Endothelial cell of umbilical vein (primary cell): ENCODE measurements at regions not wholly inside any gene's neighbourhood (a gene's known extent, or its start where the extent isn't known, plus 50 kb on each side); places are given as distances from the start of the nearest gene placed in this dataset.

Experiments
- BruUV-seq: library from RNA; stranded (reverse); fragments of 400-500 nt; replicated peaks from 2 replicates; lab custom pipeline; 2021; lab: Mats Ljungman, UMichigan
- CTCF ChIA-PET: fragments of 300-600, 350-600 bp; sonication (Branson Sonifier 250); formaldehyde crosslinking; loops from one replicate; lab custom pipeline; 2021; ENCODE audit warnings: antibody characterized with exemption, inconsistent platforms; lab: Charles Lee
- POLR2A ChIA-PET: fragments of 300-600, 350-600 bp; sonication (Branson Sonifier 250); formaldehyde crosslinking; loops from one replicate; lab custom pipeline; 2021; ENCODE audit warnings: antibody characterized with exemption, inconsistent platforms; lab: Charles Lee
- DNase-seq: peaks from one replicate; pipeline ENCODE4 v3.0.0-alpha.2; 2011; ENCODE audit warnings: low read depth, low spot score
- FAIRE-seq: peaks from 2 replicates; lab custom pipeline; 2011; peaks lifted over from hg19 to GRCh38; lab: Jason Lieb, UNC
- H2AFZ ChIP-seq: 2 replicates; pipeline ENCODE4 v1.6.0; 2012; ENCODE audit warnings: low read depth, low read length, control low read depth, inconsistent platforms
- H3K27ac ChIP-seq: 2 replicates; pipeline ENCODE4 v1.5.1; 2011; ENCODE audit warnings: low read depth, mild to moderate bottlenecking, control low read depth, low read length, moderate library complexity; ENCODE audit not compliant: insufficient read depth
- H3K27me3 ChIP-seq, 2 experiments: 2 replicates each; pipeline versions ENCODE4 v1.6.0 to v1.6.1; 2011; ENCODE audit warnings: low read length in 2 of 2, mixed read lengths in 1 of 2; ENCODE audit not compliant: control insufficient read depth in 2 of 2, insufficient read depth in 2 of 2
- H3K36me3 ChIP-seq, 2 experiments: 2 replicates in 1 of 2; 3 replicates in 1 of 2; pipeline ENCODE4 v1.5.1; 2011; ENCODE audit warnings: low read length in 2 of 2, mild to moderate bottlenecking in 1 of 2, moderate library complexity in 1 of 2; ENCODE audit not compliant: control insufficient read depth in 2 of 2, insufficient read depth in 2 of 2; ENCODE audit errors: extremely low read depth in 1 of 2
- H3K4me1 ChIP-seq: 3 replicates; pipeline ENCODE4 v1.5.1; 2011; ENCODE audit warnings: mild to moderate bottlenecking, low read length; ENCODE audit not compliant: control insufficient read depth, insufficient read depth; ENCODE audit errors: extremely low read depth
- H3K4me2 ChIP-seq: 2 replicates; pipeline ENCODE4 v1.6.1; 2011; ENCODE audit warnings: low read length, control low read depth, mixed read lengths; ENCODE audit not compliant: insufficient read depth
- H3K4me3 ChIP-seq, 3 experiments: fragments of 200-600 bp in 1 of 3; sonication (generic), shearing (Covaris generic) in 1 of 3; replicated peaks in 1 of 3; 2 replicates each; pipeline ENCODE4 v1.5.1; 2011 to 2016; ENCODE audit warnings: control low read depth in 3 of 3, low read length in 3 of 3, mild to moderate bottlenecking in 2 of 3, inconsistent platforms in 1 of 3, low read depth in 1 of 3, moderate library complexity in 1 of 3; ENCODE audit not compliant: insufficient read depth in 1 of 3
- H3K79me2 ChIP-seq: 2 replicates; pipeline ENCODE4 v1.6.0; 2012; ENCODE audit warnings: low read length, inconsistent platforms; ENCODE audit not compliant: control insufficient read depth, insufficient read depth
- H3K9ac ChIP-seq: replicated peaks from 2 replicates; pipeline ENCODE3; 2011; ENCODE audit warnings: low read length, control low read depth; ENCODE audit not compliant: insufficient read depth; ENCODE audit errors: extremely low read depth
- H3K9me1 ChIP-seq: replicated peaks from 3 replicates; pipeline ENCODE4 v1.6.0; 2011; ENCODE audit warnings: mild to moderate bottlenecking, low read length; ENCODE audit not compliant: control insufficient read depth, insufficient read depth; ENCODE audit errors: extremely low read depth
- H3K9me3 ChIP-seq: replicated peaks from 2 replicates; pipeline ENCODE4 v1.5.1; 2012; ENCODE audit warnings: low read length, inconsistent platforms; ENCODE audit not compliant: control insufficient read depth, insufficient read depth
- H4K20me1 ChIP-seq: replicated peaks from 2 replicates; pipeline ENCODE3; 2011; ENCODE audit warnings: mild to moderate bottlenecking, low read length; ENCODE audit not compliant: control insufficient read depth, insufficient read depth; ENCODE audit errors: extremely low read depth
- CTCF ChIP-seq, 2 donors: IDR thresholded peaks; 1 replicate in 1 of 2; 2 replicates in 1 of 2; pipeline ENCODE4 v1.5.1; 2011; ENCODE audit warnings: low read length in 2 of 2, mild to moderate bottlenecking in 2 of 2, moderate library complexity in 2 of 2, control low read depth in 1 of 2, inconsistent platforms in 1 of 2, low read depth in 1 of 2; ENCODE audit not compliant: insufficient read depth in 1 of 2; ENCODE audit errors: extremely low read depth in 1 of 2
- EZH2 ChIP-seq: IDR thresholded peaks from 2 replicates; pipeline ENCODE4 v1.6.1; 2012; ENCODE audit warnings: borderline replicate concordance, low read depth, mild to moderate bottlenecking, moderate library complexity, low read length, inconsistent platforms; ENCODE audit not compliant: severe bottlenecking
- FOS ChIP-seq: IDR thresholded peaks from 2 replicates; pipeline ENCODE4 v1.6.1; 2011; ENCODE audit warnings: mild to moderate bottlenecking, low read length, moderate library complexity, borderline replicate concordance; ENCODE audit not compliant: insufficient read depth
- JUN ChIP-seq: IDR thresholded peaks from 2 replicates; pipeline ENCODE4 v1.6.1; 2011; ENCODE audit warnings: borderline replicate concordance, low read depth; ENCODE audit not compliant: insufficient read length, insufficient read depth
- MAX ChIP-seq: IDR thresholded peaks from 2 replicates; pipeline ENCODE4 v1.6.1; 2011; ENCODE audit not compliant: insufficient read depth, insufficient read length
- MYC ChIP-seq: IDR thresholded peaks from one replicate; pipeline ENCODE4 v1.6.1; 2011; ENCODE audit warnings: mild to moderate bottlenecking, low read depth, low read length
- POLR2A ChIP-seq: IDR thresholded peaks from 2 replicates; pipeline ENCODE4 v1.6.1; 2012; ENCODE audit warnings: low read depth, mild to moderate bottlenecking, control low read depth, low read length
- dilution Hi-C: fragments of 300-500 bp; cut with MboI; formaldehyde crosslinking; loops from one replicate; pipeline ENCODE4 v1.15.0; 2019; ENCODE audit warnings: low sequenced_read_pairs; ENCODE audit not compliant: extremely low pct_ligation_motif_present
- intact Hi-C: fragments of 100-400 bp; cut with micrococcal nuclease; formaldehyde crosslinking; loops from one replicate; pipeline ENCODE4 v1.10.0; 2022

DNA sequence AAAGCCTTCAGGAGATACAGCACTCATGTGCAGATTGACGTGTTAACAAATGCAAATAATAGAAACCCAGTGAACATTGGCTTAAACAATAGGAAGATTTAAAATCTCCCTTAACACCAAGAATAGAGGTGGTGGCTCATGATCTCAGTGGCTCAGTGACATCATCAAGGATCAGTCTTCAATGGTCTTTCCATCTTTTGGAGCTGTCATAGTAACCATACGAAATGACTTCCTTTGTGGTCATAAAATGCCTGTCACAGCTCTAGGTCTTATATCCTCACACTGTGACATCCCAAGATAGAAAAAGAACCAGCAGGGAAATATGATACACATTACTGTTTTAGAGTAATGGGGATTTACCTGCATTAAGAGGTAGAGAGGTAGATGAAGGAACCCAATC, 59.6 kb upstream of the ACKR3 start:
- intact Hi-C loops (loop anchor here (5.0 kb wide), 2 partner anchors 158 to 317 kb away; no protein-coding TSS in a partner anchor), dilution Hi-C loops (no loop called here)
- H3K4me3 ChIP-seq, result no peak overlapping the region
- H3K9me1 ChIP-seq, result no peaks in the 10 kb centered on the region
- H3K79me2 ChIP-seq, result no peaks in the 10 kb centered on the region
- no peak overlapping the region for H3K9ac ChIP-seq
- H3K9me3 ChIP-seq, result no peaks in the 10 kb centered on the region
- H4K20me1 ChIP-seq, result no peaks in the 10 kb centered on the region
- H2AFZ ChIP-seq, result no peak overlapping the region
- H3K27ac ChIP-seq, result no peak overlapping the region
- DNase-seq, result no peak
- H3K4me1 ChIP-seq, result peaks cover 25% of the 10 kb centered on the region
- BruUV-seq, result no TSS peak
- no peak for FAIRE-seq
- CTCF ChIA-PET, result interaction anchor here (1.3 to 1.5 kb wide), 2 partner anchors 517 to 551 kb away, joined by 4 to 5 read pairs; no protein-coding TSS in a partner anchor
- peaks cover 2 to 9% of the 10 kb centered on the region in 2 experiments for H3K27me3 ChIP-seq
- POLR2A ChIA-PET, result no interaction called here
- H3K4me2 ChIP-seq, result no peak overlapping the region
- H3K36me3 ChIP-seq, result no peaks in the 10 kb centered on the region
- no peak for TF ChIP-seq FOS

DNA sequence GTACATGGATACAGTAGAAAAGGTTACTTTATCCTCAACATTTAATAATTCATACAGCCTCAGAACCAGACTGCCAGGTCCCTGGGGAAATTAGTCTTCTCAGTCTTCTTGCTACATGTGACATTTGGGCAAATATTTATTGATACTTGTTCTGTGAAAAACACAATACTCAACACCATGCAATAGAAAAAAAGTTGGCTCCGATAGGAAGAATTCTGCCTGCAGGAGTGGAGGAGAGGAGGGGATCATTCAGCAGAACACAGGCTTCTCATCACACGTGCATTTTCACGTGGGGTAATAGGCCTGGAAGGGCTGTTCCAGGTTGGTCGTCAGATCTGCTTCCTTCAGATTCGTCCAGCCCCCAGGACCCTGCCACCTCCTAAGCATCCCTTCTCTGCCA, 58.4 kb upstream of the ACKR3 start:
- peaks cover 25% of the 10 kb centered on the region for H3K4me1 ChIP-seq
- H3K9me1 ChIP-seq, result no peaks in the 10 kb centered on the region
- no peak for FAIRE-seq
- H3K9ac ChIP-seq, result no peak overlapping the region
- no peaks in the 10 kb centered on the region for H4K20me1 ChIP-seq
- no peak overlapping the region for H3K27ac ChIP-seq
- no peaks in the 10 kb centered on the region for H3K9me3 ChIP-seq
- dilution Hi-C loops (no loop called here), intact Hi-C loops (loop anchor here (5.0 kb wide), 2 partner anchors 159 to 316 kb away; no protein-coding TSS in a partner anchor)
- ChIA-PET POLR2A (interaction anchor here (0.7 kb wide), 1 partner anchor 8 kb away, joined by 4 read pairs; no protein-coding TSS in a partner anchor), CTCF (interaction anchor here (1.3 to 3.5 kb wide), 4 partner anchors 58 to 558 kb away, joined by 5 to 53 read pairs (median 33); partner anchors contain the start of gene ACKR3)
- DNase-seq, result no peak
- no peaks in the 10 kb centered on the region for H3K79me2 ChIP-seq
- H3K27me3 ChIP-seq, result peaks cover 0 to 4% of the 10 kb centered on the region in 2 experiments
- H3K4me3 ChIP-seq, result no peak overlapping the region
- no peaks in the 10 kb centered on the region for H3K36me3 ChIP-seq
- no peak overlapping the region for H2AFZ ChIP-seq
- TF ChIP-seq EZH2 (no peak), MYC (no peak), POLR2A (no peak), JUN (no peak), CTCF (IDR thresholded peaks at IDR 0.05; ENCODE audit: extremely low read depth in 1 of 2, insufficient read depth in 1 of 2, low read depth in 1 of 2, low read length in 2 of 2) (no peak), MAX (no peak)
- BruUV-seq, result no TSS peak
- H3K4me2 ChIP-seq, result no peak overlapping the region
